Transverse colon (tissue), 4 donors: ENCODE measurements at regions not wholly inside any gene's neighbourhood (a gene's known extent, or its start where the extent isn't known, plus 50 kb on each side); places are given as distances from the start of the nearest gene placed in this dataset.

ENCODE experiments used
- EP300 ChIP-seq: sonication (generic); formaldehyde crosslinking; IDR thresholded peaks from one replicate; pipeline ENCODE4 v1.6.1; 2017; ENCODE audit warnings: antibody characterized with exemption, low read depth
- POLR2A ChIP-seq: fragments of 450-650 bp; IDR thresholded peaks from one replicate; pipeline ENCODE4 v1.6.1; 2016; ENCODE audit warnings: antibody characterized with exemption, mild to moderate bottlenecking, moderate library complexity
- POLR2AphosphoS5 ChIP-seq, 3 donors: sonication (generic); formaldehyde crosslinking; IDR thresholded peaks; one replicate each; pipeline ENCODE4 v1.6.1; 2016; ENCODE audit warnings: antibody characterized with exemption in 3 of 3
- TF ChIP-seq, protein P1 (sequence below), 5 experiments: fragments of 200-600 bp in 3 of 5; fragments of 450-650 bp in 2 of 5; sonication (generic) in 3 of 5; IDR thresholded peaks; 1 replicate in 2 of 5; 2 replicates in 3 of 5; pipeline ENCODE4 v1.5.1; 2016 to 2017; ENCODE audit warnings: antibody characterized with exemption in 5 of 5, inconsistent platforms in 3 of 5, mild to moderate bottlenecking in 2 of 5, moderate library complexity in 1 of 5

DNA sequence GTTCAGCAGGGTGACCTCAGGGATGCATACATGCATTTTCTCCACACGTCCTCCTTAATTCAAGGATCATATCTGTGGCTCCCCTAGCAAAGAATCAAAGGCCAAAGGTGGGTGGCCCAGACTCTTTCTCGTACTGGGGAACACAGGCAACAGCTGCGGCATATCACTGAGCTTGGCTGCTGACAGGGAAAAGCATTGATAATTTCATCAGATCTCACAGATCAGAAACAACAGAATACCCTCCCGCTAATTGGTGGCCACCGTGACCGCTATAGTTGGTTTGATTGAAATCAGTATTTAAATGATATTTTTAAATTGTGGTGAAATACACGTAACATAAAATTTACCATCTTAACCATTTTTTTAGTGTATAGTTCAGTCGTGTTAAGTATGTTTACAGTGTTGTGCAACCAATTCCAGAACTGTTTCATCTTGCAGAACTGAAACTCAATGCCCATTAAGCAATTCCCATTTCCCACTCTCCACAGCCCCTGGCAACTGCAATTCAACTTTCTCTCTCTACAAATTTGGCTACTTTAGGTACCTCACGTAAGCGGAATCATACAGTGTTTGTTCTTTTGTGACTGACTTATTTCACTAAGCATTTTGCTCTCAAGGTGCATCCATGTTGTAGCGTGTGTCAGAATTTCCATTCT lies 74.7 kb upstream of the TMEM170B start:
- TF ChIP-seq, protein P1, sequence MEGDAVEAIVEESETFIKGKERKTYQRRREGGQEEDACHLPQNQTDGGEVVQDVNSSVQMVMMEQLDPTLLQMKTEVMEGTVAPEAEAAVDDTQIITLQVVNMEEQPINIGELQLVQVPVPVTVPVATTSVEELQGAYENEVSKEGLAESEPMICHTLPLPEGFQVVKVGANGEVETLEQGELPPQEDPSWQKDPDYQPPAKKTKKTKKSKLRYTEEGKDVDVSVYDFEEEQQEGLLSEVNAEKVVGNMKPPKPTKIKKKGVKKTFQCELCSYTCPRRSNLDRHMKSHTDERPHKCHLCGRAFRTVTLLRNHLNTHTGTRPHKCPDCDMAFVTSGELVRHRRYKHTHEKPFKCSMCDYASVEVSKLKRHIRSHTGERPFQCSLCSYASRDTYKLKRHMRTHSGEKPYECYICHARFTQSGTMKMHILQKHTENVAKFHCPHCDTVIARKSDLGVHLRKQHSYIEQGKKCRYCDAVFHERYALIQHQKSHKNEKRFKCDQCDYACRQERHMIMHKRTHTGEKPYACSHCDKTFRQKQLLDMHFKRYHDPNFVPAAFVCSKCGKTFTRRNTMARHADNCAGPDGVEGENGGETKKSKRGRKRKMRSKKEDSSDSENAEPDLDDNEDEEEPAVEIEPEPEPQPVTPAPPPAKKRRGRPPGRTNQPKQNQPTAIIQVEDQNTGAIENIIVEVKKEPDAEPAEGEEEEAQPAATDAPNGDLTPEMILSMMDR (IDR thresholded peaks at IDR 0.05) = no peak
- no peak for TF ChIP-seq POLR2A
- no peak for TF ChIP-seq POLR2AphosphoS5 (IDR thresholded peaks at IDR 0.05)
- no peak for TF ChIP-seq EP300
